Suprapubic skin (tissue), 4 donors: ENCODE measurements at regions not wholly inside any gene's neighbourhood (a gene's known extent, or its start where the extent isn't known, plus 50 kb on each side); places are given as distances from the start of the nearest gene placed in this dataset.

Experiments used
- CTCF ChIP-seq, 2 donors: fragments of 200-600 bp in 1 of 2; fragments of 450-650 bp in 1 of 2; sonication (generic) in 1 of 2; IDR thresholded peaks; one replicate each; pipeline ENCODE4 v1.5.1; 2016 to 2019; ENCODE audit warnings: antibody characterized with exemption in 2 of 2, mild to moderate bottlenecking in 1 of 2, moderate library complexity in 1 of 2
- EP300 ChIP-seq: sonication (generic); formaldehyde crosslinking; IDR thresholded peaks from one replicate; pipeline ENCODE4 v1.6.1; 2017; ENCODE audit warnings: antibody characterized with exemption
- POLR2A ChIP-seq, 2 donors: fragments of 450-650 bp; IDR thresholded peaks; one replicate each; pipeline ENCODE4 v1.6.1; 2017; ENCODE audit warnings: antibody characterized with exemption in 2 of 2, mild to moderate bottlenecking in 2 of 2, moderate library complexity in 2 of 2
- POLR2AphosphoS5 ChIP-seq, 3 donors: sonication (generic); formaldehyde crosslinking; IDR thresholded peaks; one replicate each; pipeline ENCODE4 v1.6.1; 2017; ENCODE audit warnings: antibody characterized with exemption in 3 of 3

GRCh38 chr4:112894951-112895350, 154.5 kb upstream of the ANK2 start:
- TF ChIP-seq CTCF (IDR thresholded peaks at IDR 0.05) (no peak), POLR2AphosphoS5 (IDR thresholded peaks at IDR 0.05) (no peak), POLR2A (IDR thresholded peaks at IDR 0.05) (no peak), EP300 (no peak)
